Neuronal stem cell (in vitro differentiated cells): ENCODE measurements at regions not wholly inside any gene's neighbourhood (a gene's known extent, or its start where the extent isn't known, plus 50 kb on each side); places are given as distances from the start of the nearest gene placed in this dataset.

ENCODE experiments used
- DNase-seq: peaks from one replicate; pipeline ENCODE4 v3.0.0-alpha.2; 2013; ENCODE audit warnings: low spot score
- H2AFZ ChIP-seq: one replicate; pipeline ENCODE4 v1.6.1; 2013; ENCODE audit warnings: mild to moderate bottlenecking, low read length, inconsistent platforms
- H2AK5ac ChIP-seq: 2 replicates; pipeline ENCODE4 v1.6.1; 2013; ENCODE audit warnings: low read depth, mild to moderate bottlenecking, inconsistent platforms, low read length, moderate library complexity, mixed read lengths
- H2BK120ac ChIP-seq: 2 replicates; pipeline ENCODE4 v1.6.1; 2013; ENCODE audit warnings: low read depth, mild to moderate bottlenecking, inconsistent platforms, low read length, moderate library complexity, mixed read lengths
- H2BK12ac ChIP-seq: one replicate; pipeline ENCODE4 v1.6.1; 2013; ENCODE audit warnings: low read length, inconsistent platforms
- H2BK15ac ChIP-seq: 2 replicates; pipeline ENCODE4 v1.6.1; 2013; ENCODE audit warnings: mild to moderate bottlenecking, low read length, inconsistent platforms, mixed read lengths
- H2BK5ac ChIP-seq: one replicate; pipeline ENCODE4 v1.6.1; 2013; ENCODE audit warnings: inconsistent platforms, mild to moderate bottlenecking, low read length, moderate library complexity
- H3K14ac ChIP-seq: one replicate; pipeline ENCODE4 v1.6.1; 2013; ENCODE audit warnings: low read length, inconsistent platforms
- H3K18ac ChIP-seq: 2 replicates; pipeline ENCODE4 v1.6.1; 2013; ENCODE audit warnings: low read length, inconsistent platforms
- H3K23ac ChIP-seq: 2 replicates; pipeline ENCODE4 v1.6.1; 2013; ENCODE audit warnings: low read depth, mild to moderate bottlenecking, mixed read lengths, low read length, inconsistent platforms; ENCODE audit not compliant: poor library complexity
- H3K27ac ChIP-seq: replicated peaks from 3 replicates; pipeline ENCODE4 v1.5.1; 2013; ENCODE audit warnings: low read length, inconsistent platforms
- H3K27me3 ChIP-seq, 3 experiments: 2 replicates each; pipeline ENCODE4 v1.6.1; 2013; ENCODE audit warnings: low read length in 3 of 3, mild to moderate bottlenecking in 2 of 3, inconsistent platforms in 1 of 3, low read depth in 1 of 3, mixed read lengths in 1 of 3, moderate library complexity in 1 of 3; ENCODE audit not compliant: control insufficient read depth in 3 of 3, insufficient read depth in 3 of 3
- H3K36me3 ChIP-seq, 2 donors: replicated peaks in 1 of 2; 2 replicates each; pipeline ENCODE4 v1.6.1; 2013; ENCODE audit warnings: low read length in 2 of 2; ENCODE audit not compliant: control insufficient read depth in 2 of 2, insufficient read depth in 2 of 2
- H3K4ac ChIP-seq: 2 replicates; pipeline ENCODE4 v1.6.1; 2013; ENCODE audit warnings: inconsistent platforms, mild to moderate bottlenecking, low read length, moderate library complexity
- H3K4me1 ChIP-seq, 2 donors: 1 replicate in 1 of 2; 2 replicates in 1 of 2; pipeline ENCODE4 v1.6.1; 2013; ENCODE audit warnings: low read length in 2 of 2, low read depth in 1 of 2; ENCODE audit not compliant: control insufficient read depth in 2 of 2, insufficient read depth in 1 of 2
- H3K4me2 ChIP-seq: one replicate; pipeline ENCODE4 v1.6.1; 2013; ENCODE audit warnings: mild to moderate bottlenecking, low read length, inconsistent platforms; ENCODE audit not compliant: insufficient read depth, poor library complexity, severe bottlenecking
- H3K4me3 ChIP-seq, 2 donors: 2 replicates each; pipeline ENCODE4 v1.5.1; 2013; ENCODE audit warnings: low read length in 2 of 2, mild to moderate bottlenecking in 2 of 2, inconsistent platforms in 1 of 2, moderate library complexity in 1 of 2
- H3K79me1 ChIP-seq: one replicate; pipeline ENCODE4 v1.6.1; 2013; ENCODE audit warnings: low read depth, mild to moderate bottlenecking, inconsistent platforms, low read length, moderate library complexity
- H3K9ac ChIP-seq: one replicate; pipeline ENCODE4 v1.6.1; 2013; ENCODE audit warnings: mild to moderate bottlenecking, low read depth, low read length, inconsistent platforms; ENCODE audit not compliant: poor library complexity
- H3K9me3 ChIP-seq, 2 donors: replicated peaks in 1 of 2; 2 replicates each; pipeline versions ENCODE3 to v1.6.1; 2013; ENCODE audit warnings: low read length in 2 of 2, mild to moderate bottlenecking in 2 of 2, inconsistent platforms in 1 of 2, low read depth in 1 of 2, mixed read lengths in 1 of 2, moderate library complexity in 1 of 2; ENCODE audit not compliant: control insufficient read depth in 2 of 2, insufficient read depth in 1 of 2
- H4K8ac ChIP-seq: one replicate; pipeline ENCODE4 v1.6.1; 2013; ENCODE audit warnings: low read depth, mild to moderate bottlenecking, inconsistent platforms, low read length, moderate library complexity
- H4K91ac ChIP-seq: one replicate; pipeline ENCODE4 v1.6.1; 2013; ENCODE audit warnings: low read length, low read depth, mild to moderate bottlenecking, inconsistent platforms; ENCODE audit not compliant: poor library complexity
- WGBS, 2 donors: extraction: QIAGEN DNeasy Blood & Tissue Kit; methylation state at CpG; one replicate each; pipeline ENCODE4 v1.1.7; 2013; ENCODE audit warnings: missing lambda C conversion rate in 2 of 2, mixed read lengths in 1 of 2; ENCODE audit not compliant: insufficient read length in 2 of 2, insufficient replicate concordance in 1 of 2; ENCODE audit errors: extremely low coverage in 2 of 2; 5-methylcytosine and 5-hydroxymethylcytosine counted together

- DNase-seq, result no peak
- Histone ChIP-seq H3K23ac (no peak overlapping the region), H3K18ac (no peak overlapping the region), H3K4ac (no peak overlapping the region), H3K79me1 (no peaks in the 10 kb centered on the region), H3K4me3 (no peak overlapping the region), H4K8ac (no peak overlapping the region), H2BK15ac (no peak overlapping the region), H2AK5ac (no peak overlapping the region), H3K27me3 (no peaks in the 10 kb centered on the region), H3K4me1 (no peaks in the 10 kb centered on the region), H3K9ac (no peak overlapping the region), H2BK120ac (no peak overlapping the region), H3K14ac (no peak overlapping the region), H2BK12ac (no peak overlapping the region), H3K36me3 (no peaks in the 10 kb centered on the region), H2BK5ac (no peak overlapping the region), H3K4me2 (no peak overlapping the region), H3K9me3 (no peaks in the 10 kb centered on the region), H4K91ac (no peak overlapping the region), H2AFZ (no peak overlapping the region), H3K27ac (no peak overlapping the region)
Measured at GRCh38 chr7:145276118-145276517, 440.3 kb upstream of the TPK1 start.

- no CpG with 5 or more reads among the region's 28 CpGs for WGBS, 2 donors
Measured at GRCh38 chr7:145269418-145270161, 433.7 kb upstream of the TPK1 start.

GRCh38 chr7:145265180-145265579, 429.3 kb upstream of the TPK1 start:
- Histone ChIP-seq H4K91ac (no peak overlapping the region), H3K23ac (no peak overlapping the region), H2BK120ac (no peak overlapping the region), H3K9me3 (no peaks in the 10 kb centered on the region), H2AK5ac (no peak overlapping the region), H2AFZ (no peak overlapping the region), H4K8ac (no peak overlapping the region), H3K4ac (no peak overlapping the region), H3K4me2 (no peak overlapping the region), H3K18ac (no peak overlapping the region), H3K36me3 (no peaks in the 10 kb centered on the region), H3K4me3 (no peak overlapping the region), H2BK12ac (no peak overlapping the region), H3K4me1 (no peaks in the 10 kb centered on the region), H3K27ac (no peak overlapping the region), H3K9ac (no peak overlapping the region), H2BK15ac (no peak overlapping the region), H3K27me3 (no peaks in the 10 kb centered on the region), H3K14ac (no peak overlapping the region), H2BK5ac (no peak overlapping the region), H3K79me1 (no peaks in the 10 kb centered on the region)
- DNase-seq, result no peak
- WGBS, 2 donors, result no CpG with 5 or more reads among the region's 4 CpGs

More at GRCh38 chr7:145269418-145270161, 433.7 kb upstream of the TPK1 start:
- Histone ChIP-seq H2BK15ac (no peak overlapping the region), H3K79me1 (no peaks in the 10 kb centered on the region), H3K18ac (peak overlapping the region; percentile 72), H2BK12ac (no peak overlapping the region), H3K27me3 (no peaks in the 10 kb centered on the region), H4K8ac (no peak overlapping the region), H3K9ac (no peak overlapping the region), H3K4me1 (no peaks in the 10 kb centered on the region), H2AFZ (no peak overlapping the region), H3K27ac (no peak overlapping the region), H2BK5ac (no peak overlapping the region), H3K4ac (no peak overlapping the region), H3K9me3 (no peaks in the 10 kb centered on the region), H2BK120ac (no peak overlapping the region), H3K4me2 (no peak overlapping the region), H2AK5ac (no peak overlapping the region), H3K36me3 (no peaks in the 10 kb centered on the region), H3K4me3 (peak overlapping the region in 1 of 2 donors; percentile 8), H3K14ac (no peak overlapping the region), H4K91ac (no peak overlapping the region), H3K23ac (no peak overlapping the region)
- DNase-seq, result no peak

GRCh38 chr7:145263886-145264285, 428.0 kb upstream of the TPK1 start:
- WGBS, 2 donors, result no CpG with 5 or more reads among the region's 1 CpG
- Histone ChIP-seq H4K8ac (no peak overlapping the region), H2AFZ (no peak overlapping the region), H3K27ac (no peak overlapping the region), H3K27me3 (no peaks in the 10 kb centered on the region), H4K91ac (no peak overlapping the region), H3K4me1 (no peaks in the 10 kb centered on the region), H3K23ac (no peak overlapping the region), H3K4ac (no peak overlapping the region), H3K4me3 (no peak overlapping the region), H3K9me3 (no peaks in the 10 kb centered on the region), H3K36me3 (no peaks in the 10 kb centered on the region), H3K14ac (no peak overlapping the region), H3K18ac (no peak overlapping the region), H2BK5ac (no peak overlapping the region), H2BK15ac (no peak overlapping the region), H3K9ac (no peak overlapping the region), H3K4me2 (no peak overlapping the region), H2BK120ac (no peak overlapping the region), H2AK5ac (no peak overlapping the region), H3K79me1 (no peaks in the 10 kb centered on the region), H2BK12ac (no peak overlapping the region)
- no peak for DNase-seq
